WERI-Rb-1 (cell line): ENCODE measurements at regions not wholly inside any gene's neighbourhood (a gene's known extent, or its start where the extent isn't known, plus 50 kb on each side); places are given as distances from the start of the nearest gene placed in this dataset.

ENCODE experiments used
- DNase-seq: peaks from one replicate; pipeline ENCODE4 v3.0.0-alpha.2; 2020
- H3K27ac ChIP-seq: fragments of 250-450 bp; sonication (Bioruptor Pico); 2 replicates; pipeline ENCODE4 v1.5.1; 2020; ENCODE audit warnings: mild to moderate bottlenecking, moderate library complexity
- H3K27me3 ChIP-seq: fragments of 250-450 bp; sonication (Bioruptor Pico); 2 replicates; pipeline ENCODE4 v1.5.1; 2021; ENCODE audit warnings: mild to moderate bottlenecking, low read depth, moderate library complexity; ENCODE audit not compliant: insufficient read depth, severe bottlenecking
- H3K36me3 ChIP-seq: fragments of 250-450 bp; sonication (Bioruptor Pico); 2 replicates; pipeline ENCODE4 v1.5.1; 2020; ENCODE audit warnings: mild to moderate bottlenecking, moderate library complexity
- H3K4me3 ChIP-seq: 2 replicates; pipeline ENCODE4 v1.5.1; 2011; ENCODE audit warnings: low read depth, mild to moderate bottlenecking, control low read depth, low read length
- H3K9me3 ChIP-seq: fragments of 250-450 bp; sonication (Bioruptor Pico); 2 replicates; pipeline ENCODE4 v1.5.1; 2021; ENCODE audit warnings: mild to moderate bottlenecking, moderate library complexity; ENCODE audit not compliant: severe bottlenecking
- CTCF ChIP-seq: IDR thresholded peaks from 2 replicates; pipeline ENCODE4 v1.5.1; 2011; ENCODE audit warnings: low read depth, mild to moderate bottlenecking, control low read depth, inconsistent platforms, low read length

- no peak for DNase-seq
Observed at GRCh38 chr20:6485351-6485750, 282.1 kb upstream of the BMP2 start.

GRCh38 chr20:6483727-6484126 is 283.8 kb upstream of the BMP2 start:
- H3K4me3 ChIP-seq: no peak overlapping the region
- no peak overlapping the region for H3K27ac ChIP-seq
- H3K9me3 ChIP-seq: no peaks in the 10 kb centered on the region
- peaks cover 12% of the 10 kb centered on the region for H3K27me3 ChIP-seq
- H3K36me3 ChIP-seq: no peaks in the 10 kb centered on the region
- DNase-seq: no peak
- TF ChIP-seq CTCF: no peak

More at GRCh38 chr20:6485351-6485750, 282.1 kb upstream of the BMP2 start:
- Histone ChIP-seq H3K36me3 (no peaks in the 10 kb centered on the region), H3K9me3 (no peaks in the 10 kb centered on the region), H3K27ac (no peak overlapping the region), H3K4me3 (no peak overlapping the region), H3K27me3 (peaks cover 18% of the 10 kb centered on the region)
- no peak for TF ChIP-seq CTCF

- no peak for DNase-seq
- Histone ChIP-seq H3K36me3 (no peaks in the 10 kb centered on the region), H3K9me3 (no peaks in the 10 kb centered on the region), H3K4me3 (no peak overlapping the region), H3K27ac (no peak overlapping the region), H3K27me3 (peaks cover 12% of the 10 kb centered on the region)
- no peak for TF ChIP-seq CTCF
Observed at GRCh38 chr20:6482486-6482885, 285.0 kb upstream of the BMP2 start.

- H3K27me3 ChIP-seq: peaks cover 5% of the 10 kb centered on the region
- no peak for DNase-seq
- TF ChIP-seq CTCF: no peak
- no peaks in the 10 kb centered on the region for H3K36me3 ChIP-seq
- no peaks in the 10 kb centered on the region for H3K9me3 ChIP-seq
- H3K4me3 ChIP-seq: no peak overlapping the region
- no peak overlapping the region for H3K27ac ChIP-seq
Observed at GRCh38 chr20:6480328-6481200, 286.9 kb upstream of the BMP2 start.

GRCh38 chr20:6473197-6473596 is 294.3 kb upstream of the BMP2 start:
- peaks cover 28% of the 10 kb centered on the region for H3K27me3 ChIP-seq
- no peak overlapping the region for H3K4me3 ChIP-seq
- TF ChIP-seq CTCF: no peak
- H3K36me3 ChIP-seq: no peaks in the 10 kb centered on the region
- DNase-seq: no peak
- no peak overlapping the region for H3K27ac ChIP-seq
- H3K9me3 ChIP-seq: no peaks in the 10 kb centered on the region
